Fibroblast of skin of abdomen (primary cell): ENCODE measurements at regions not wholly inside any gene's neighbourhood (a gene's known extent, or its start where the extent isn't known, plus 50 kb on each side); places are given as distances from the start of the nearest gene placed in this dataset.

Experiments
- DNase-seq: peaks from one replicate; pipeline ENCODE4 v3.0.0-alpha.2; 2013

- peak; percentile 70 for DNase-seq
These were observed 55.1 kb upstream of the ARID2 start for GRCh38 chr12:45674181-45674977.

GRCh38 chr12:45675534-45675933 is 54.0 kb upstream of the ARID2 start:
- no peak for DNase-seq
